Fibroblast of lung (primary cell): ENCODE measurements at regions not wholly inside any gene's neighbourhood (a gene's known extent, or its start where the extent isn't known, plus 50 kb on each side); places are given as distances from the start of the nearest gene placed in this dataset.

Source experiments
- CTCF ChIP-seq, 2 donors: IDR thresholded peaks in 1 of 2; conservative IDR thresholded peaks in 1 of 2; 1 replicate in 1 of 2; 2 replicates in 1 of 2; pipeline ENCODE4 v1.5.1; 2011 to 2012; ENCODE audit warnings: low read length in 2 of 2, control low read depth in 1 of 2, inconsistent platforms in 1 of 2, low read depth in 1 of 2, mild to moderate bottlenecking in 1 of 2
- EZH2 ChIP-seq: IDR thresholded peaks from 2 replicates; pipeline ENCODE4 v1.5.1; 2012; ENCODE audit warnings: low read length, control low read depth, mild to moderate bottlenecking; ENCODE audit errors: missing control alignments

- TF ChIP-seq CTCF (conservative IDR thresholded peaks at IDR 0.05 in 1 of 2, IDR thresholded peaks at IDR 0.05 in 1 of 2; ENCODE audit: low read depth in 1 of 2, low read length in 2 of 2), result no peak
- no peak for TF ChIP-seq EZH2
Observed at GRCh38 chr21:16742131-16742641, 770.7 kb upstream of the CXADR start.
